HEK293T (cell line): ENCODE measurements at regions not wholly inside any gene's neighbourhood (a gene's known extent, or its start where the extent isn't known, plus 50 kb on each side); places are given as distances from the start of the nearest gene placed in this dataset.
"Not testable (repeated sequence)": the region's sequence is repeated elsewhere in the genome, so short reads cannot be mapped to it uniquely, and the experiment has no call there.

Experiments used
- FOXM1 ChIP-seq: fragments of 450-650 bp; IDR thresholded peaks from 2 replicates; pipeline ENCODE4 v1.6.1; 2017; ENCODE audit warnings: mild to moderate bottlenecking, borderline replicate concordance
- SP1 ChIP-seq: fragments of 450-650 bp; IDR thresholded peaks from 2 replicates; pipeline ENCODE4 v1.6.1; 2017

GRCh38 chr12:34273703-34274102 lies 251.4 kb downstream of the ALG10 start:
- TF ChIP-seq SP1, FOXM1: not testable (repeated sequence)
